GM12892 (cell line): ENCODE measurements at regions not wholly inside any gene's neighbourhood (a gene's known extent, or its start where the extent isn't known, plus 50 kb on each side); places are given as distances from the start of the nearest gene placed in this dataset.
"Not testable (repeated sequence)": the region's sequence is repeated elsewhere in the genome, so short reads cannot be mapped to it uniquely, and the experiment has no call there.

ENCODE experiments used
- DNase-seq: peaks from one replicate; pipeline ENCODE4 v3.0.0; 2011; ENCODE audit not compliant: insufficient read length
- FAIRE-seq: peaks from 2 replicates; lab custom pipeline; 2011; peaks lifted over from hg19 to GRCh38; lab: Jason Lieb, UNC
- POLR2A ChIP-seq: IDR thresholded peaks from 2 replicates; pipeline ENCODE4 v1.6.1; 2011; ENCODE audit warnings: low read depth, low read length, control low read depth
- POLR2AphosphoS5 ChIP-seq: IDR thresholded peaks from 2 replicates; pipeline ENCODE4 v1.6.1; 2011; ENCODE audit warnings: low read depth, low read length, control low read depth
- TAF1 ChIP-seq: IDR thresholded peaks from 2 replicates; pipeline ENCODE4 v1.6.1; 2011; ENCODE audit warnings: low read depth, mild to moderate bottlenecking, control low read depth, low read length, borderline replicate concordance

- TF ChIP-seq TAF1: no peak
- no peak for TF ChIP-seq POLR2A
- TF ChIP-seq POLR2AphosphoS5: no peak
- FAIRE-seq: no peak
- DNase-seq: no peak
Measured at GRCh38 chr22:48301421-48301820, 1526.3 kb downstream of the BRD1 start.

- TF ChIP-seq POLR2A (no peak), TAF1 (no peak), POLR2AphosphoS5 (no peak)
- DNase-seq (no peak), FAIRE-seq (no peak)
Measured at GRCh38 chr22:48300877-48301276, 1526.8 kb downstream of the BRD1 start.

GRCh38 chr22:48299801-48300200, 1527.9 kb downstream of the BRD1 start:
- DNase-seq: no peak
- TF ChIP-seq POLR2AphosphoS5: no peak
- no peak for TF ChIP-seq TAF1
- TF ChIP-seq POLR2A: no peak
- no peak for FAIRE-seq

- DNase-seq: no peak
- TF ChIP-seq POLR2A: no peak
- FAIRE-seq: no peak
Measured at GRCh38 chr22:48299124-48299523, 1528.5 kb downstream of the BRD1 start.

GRCh38 chr22:48297296-48297695, 1530.4 kb downstream of the BRD1 start:
- TF ChIP-seq POLR2AphosphoS5 (no peak), TAF1 (no peak), POLR2A (no peak)
- no peak for FAIRE-seq
- DNase-seq: no peak

- not testable (repeated sequence) for DNase-seq, FAIRE-seq
Measured at GRCh38 chr22:48289954-48290353, 1527.5 kb downstream of the TBC1D22A start.

GRCh38 chr22:48288376-48288940, 1526.0 kb downstream of the TBC1D22A start:
- TF ChIP-seq POLR2A: no peak
- no peak for TF ChIP-seq TAF1
- TF ChIP-seq POLR2AphosphoS5: no peak
- FAIRE-seq (no peak), DNase-seq (no peak)

- DNase-seq (no peak), FAIRE-seq (no peak)
- no peak for TF ChIP-seq POLR2AphosphoS5
- TF ChIP-seq POLR2A: no peak
Measured at GRCh38 chr22:48287031-48287430, 1524.6 kb downstream of the TBC1D22A start.

GRCh38 chr22:48284671-48285070, 1522.2 kb downstream of the TBC1D22A start:
- DNase-seq (no peak), FAIRE-seq (no peak)
- TF ChIP-seq TAF1 (no peak), POLR2AphosphoS5 (no peak), POLR2A (no peak)

- FAIRE-seq: no peak
- DNase-seq: no peak
- TF ChIP-seq POLR2A (no peak), TAF1 (no peak), POLR2AphosphoS5 (no peak)
Measured at GRCh38 chr22:48282804-48283203, 1520.4 kb downstream of the TBC1D22A start.

- FAIRE-seq: no peak
- DNase-seq: no peak
- TF ChIP-seq POLR2A (no peak), TAF1 (no peak), POLR2AphosphoS5 (no peak)
Measured at GRCh38 chr22:48279461-48279756, 1517.0 kb downstream of the TBC1D22A start.

GRCh38 chr22:48278620-48279460, 1516.4 kb downstream of the TBC1D22A start:
- FAIRE-seq (no peak), DNase-seq (no peak)
- TF ChIP-seq POLR2AphosphoS5 (no peak), POLR2A (no peak), TAF1 (no peak)

- no peak for DNase-seq
- TF ChIP-seq POLR2AphosphoS5 (no peak), POLR2A (no peak), TAF1 (no peak)
- FAIRE-seq: no peak
Measured at GRCh38 chr22:48277868-48278581, 1515.6 kb downstream of the TBC1D22A start.
